SK-N-SH (cell line): ENCODE measurements at regions not wholly inside any gene's neighbourhood (a gene's known extent, or its start where the extent isn't known, plus 50 kb on each side); places are given as distances from the start of the nearest gene placed in this dataset.

Source experiments
- CTCF ChIA-PET: fragments of 300-600, 350-600 bp; formaldehyde crosslinking; extraction: SDS; loops from one replicate; lab custom pipeline; 2021; lab: Yijun Ruan, JAX
- POLR2A ChIA-PET: fragments of 350-600 bp; sonication (Branson Sonifier 250); formaldehyde crosslinking; extraction: SDS; loops from one replicate; lab custom pipeline; 2020; ENCODE audit warnings: antibody characterized with exemption, inconsistent platforms; lab: Yijun Ruan, JAX
- DNase-seq: peaks from one replicate; pipeline ENCODE4 v3.0.0; 2012
- H2AFZ ChIP-seq: fragments of 200-600 bp; sonication (generic); 2 replicates; pipeline ENCODE4 v1.8.1; 2016; ENCODE audit warnings: antibody characterized with exemption, mild to moderate bottlenecking, low read depth
- H3F3A ChIP-seq: fragments of 200-600 bp; sonication (generic); replicated peaks from 2 replicates; pipeline ENCODE3; 2016; ENCODE audit warnings: antibody characterized with exemption, mild to moderate bottlenecking; ENCODE audit not compliant: insufficient read depth
- H3K27ac ChIP-seq, 2 experiments: fragments of 200-500 bp in 1 of 2; fragments of 200-600 bp in 1 of 2; sonication (Bioruptor generic) in 1 of 2; sonication (generic), shearing (Covaris generic) in 1 of 2; 2 replicates each; pipeline versions ENCODE4 v1.5.1 to v1.6.1; 2014 to 2016; ENCODE audit warnings: low read depth in 2 of 2, inconsistent platforms in 1 of 2, low read length in 1 of 2, mild to moderate bottlenecking in 1 of 2, mixed read lengths in 1 of 2
- H3K27me3 ChIP-seq: fragments of 200-600 bp; sonication (generic), shearing (Covaris generic); 2 replicates; pipeline ENCODE4 v1.6.1; 2016; ENCODE audit warnings: mixed run types; ENCODE audit not compliant: insufficient read depth
- H3K36me3 ChIP-seq, 2 experiments: fragments of 200-500 bp in 1 of 2; fragments of 200-600 bp in 1 of 2; sonication (Bioruptor generic) in 1 of 2; sonication (generic) in 1 of 2; replicated peaks in 1 of 2; 2 replicates each; pipeline versions ENCODE3 to v1.5.1; 2014 to 2016; ENCODE audit warnings: low read length in 1 of 2, mild to moderate bottlenecking in 1 of 2; ENCODE audit not compliant: insufficient read depth in 2 of 2, control insufficient read depth in 1 of 2
- H3K4me1 ChIP-seq, 2 experiments: fragments of 200-500 bp in 1 of 2; fragments of 200-600 bp in 1 of 2; sonication (Bioruptor generic) in 1 of 2; sonication (generic), shearing (Covaris generic) in 1 of 2; 2 replicates each; pipeline versions ENCODE4 v1.5.1 to v1.6.1; 2014 to 2016; ENCODE audit warnings: low read depth in 1 of 2, low read length in 1 of 2, mixed run types in 1 of 2; ENCODE audit not compliant: insufficient read depth in 2 of 2, control insufficient read depth in 1 of 2
- H3K4me2 ChIP-seq: fragments of 200-600 bp; sonication (generic), shearing (Covaris generic); 2 replicates; pipeline ENCODE4 v1.6.1; 2017; ENCODE audit warnings: mixed run types
- H3K4me3 ChIP-seq, 2 experiments: fragments of 200-500 bp in 1 of 2; fragments of 200-600 bp in 1 of 2; sonication (Bioruptor generic) in 1 of 2; sonication (generic), shearing (Covaris generic) in 1 of 2; 2 replicates each; pipeline versions ENCODE4 v1.5.1 to v1.8.1; 2014 to 2016; ENCODE audit warnings: low read depth in 2 of 2, inconsistent platforms in 1 of 2, low read length in 1 of 2, mild to moderate bottlenecking in 1 of 2, mixed read lengths in 1 of 2, moderate library complexity in 1 of 2
- H3K79me2 ChIP-seq: fragments of 200-600 bp; sonication (generic); 2 replicates; pipeline ENCODE4 v1.8.1; 2017; ENCODE audit warnings: mild to moderate bottlenecking; ENCODE audit not compliant: insufficient read depth
- H3K9ac ChIP-seq: fragments of 200-600 bp; sonication (generic); 2 replicates; pipeline ENCODE4 v1.6.1; 2017; ENCODE audit warnings: mixed run types
- H3K9me2 ChIP-seq: fragments of 200-600 bp; sonication (generic); 2 replicates; pipeline ENCODE4 v1.6.1; 2017; ENCODE audit warnings: mixed run types
- H3K9me3 ChIP-seq: fragments of 200-600 bp; sonication (generic); 2 replicates; pipeline ENCODE4 v1.6.1; 2017; ENCODE audit warnings: mixed run types, mild to moderate bottlenecking, moderate library complexity
- H4K20me1 ChIP-seq: fragments of 200-600 bp; sonication (generic); 2 replicates; pipeline ENCODE4 v1.6.1; 2017; ENCODE audit warnings: mild to moderate bottlenecking, mixed run types; ENCODE audit not compliant: insufficient read depth
- NFIC ChIP-seq: IDR thresholded peaks from 2 replicates; pipeline ENCODE4 v1.4.0; 2012; ENCODE audit warnings: borderline replicate concordance
- RAD21 ChIP-seq: IDR thresholded peaks from 2 replicates; pipeline ENCODE4 v1.6.1; 2012; ENCODE audit warnings: mild to moderate bottlenecking, low read length
- RXRA ChIP-seq: IDR thresholded peaks from 2 replicates; pipeline ENCODE4 v1.4.0; 2012; ENCODE audit warnings: low read depth, mild to moderate bottlenecking, borderline replicate concordance
- SMC3 ChIP-seq: IDR thresholded peaks from 2 replicates; pipeline ENCODE4 v1.6.1; 2012; ENCODE audit warnings: low read depth, low read length, improper control_type of control experiment
- TAF1 ChIP-seq: IDR thresholded peaks from 2 replicates; pipeline ENCODE4 v1.6.1; 2012; ENCODE audit warnings: low read depth, mild to moderate bottlenecking, low read length, moderate library complexity, borderline replicate concordance
- USF1 ChIP-seq: IDR thresholded peaks from 2 replicates; pipeline ENCODE4 v1.4.0; 2012; ENCODE audit warnings: low read depth, borderline replicate concordance
- YY1 ChIP-seq: IDR thresholded peaks from 2 replicates; pipeline ENCODE4 v1.4.0; 2012; ENCODE audit warnings: low read depth, mild to moderate bottlenecking
- WGBS: methylation state at CpG from one replicate; pipeline ENCODE4 v1.1.6; 2017; ENCODE audit warnings: low lambda C conversion rate; 5-methylcytosine and 5-hydroxymethylcytosine counted together
- TF ChIP-seq, protein P1 (sequence below): IDR thresholded peaks from 2 replicates; pipeline ENCODE4 v1.6.1; 2012; ENCODE audit warnings: mild to moderate bottlenecking, low read depth, low read length, moderate library complexity
- TF ChIP-seq, protein P2 (sequence below): fragments of 200-600 bp; sonication (generic); IDR thresholded peaks from 2 replicates; pipeline ENCODE4 v1.6.1; 2017; ENCODE audit warnings: antibody characterized with exemption, mild to moderate bottlenecking, moderate library complexity

- POLR2A ChIA-PET: no interaction called here
- no peak overlapping the region for H3K9ac ChIP-seq
These were observed 1182.8 kb downstream of the SORCS1 start for GRCh38 chr10:105981679-105982078.

DNA sequence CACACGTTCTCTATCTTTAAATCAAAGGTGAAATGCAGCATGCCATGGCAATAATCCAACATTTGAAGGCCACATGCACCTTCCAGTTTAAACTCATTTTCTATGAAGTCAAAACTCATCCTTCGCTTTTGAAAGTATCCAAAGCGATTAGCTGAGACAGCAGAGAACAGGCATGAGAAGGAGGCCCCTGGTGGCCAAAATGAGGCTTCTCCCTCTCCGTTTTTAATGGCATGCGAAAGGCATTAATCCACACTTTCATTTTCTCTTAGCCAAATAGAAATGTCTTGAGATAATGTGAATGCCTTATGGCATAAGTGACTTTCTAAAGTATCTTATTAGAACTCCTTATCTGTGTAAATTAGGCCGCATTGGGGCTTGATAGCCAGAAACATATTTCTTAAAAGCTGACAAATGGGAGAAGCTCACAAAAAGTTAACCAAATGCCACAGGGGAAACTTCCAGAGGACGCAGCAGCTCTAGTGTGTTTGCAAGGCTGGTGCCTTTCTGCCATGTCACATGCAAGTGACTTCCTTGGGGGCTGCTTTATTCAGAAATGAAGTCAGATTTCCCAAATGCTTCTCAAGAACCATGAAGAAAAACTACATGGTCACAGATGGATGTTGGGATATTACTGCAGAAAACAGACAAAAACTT, 1189.6 kb downstream of the SORCS1 start:
- WGBS: 26% methylated on average over 7 of the region's 7 CpGs
- H3K4me2 ChIP-seq: no peak overlapping the region

More at GRCh38 chr10:105981679-105982078, 1182.8 kb downstream of the SORCS1 start:
- H3K36me3 ChIP-seq: no peaks in the 10 kb centered on the region
- H3K27ac ChIP-seq: no peak overlapping the region
- no peak overlapping the region for H2AFZ ChIP-seq
- CTCF ChIA-PET: no interaction called here
- H3K79me2 ChIP-seq: no peaks in the 10 kb centered on the region
- DNase-seq: no peak
- H3K4me3 ChIP-seq: no peak overlapping the region
- no peaks in the 10 kb centered on the region for H3K9me2 ChIP-seq
- no peaks in the 10 kb centered on the region for H4K20me1 ChIP-seq
- no peaks in the 10 kb centered on the region; a peak in 1 of 4 replicates for H3K4me1 ChIP-seq
- no peak overlapping the region for H3K4me2 ChIP-seq
- H3F3A ChIP-seq: no peaks in the 10 kb centered on the region
- no peaks in the 10 kb centered on the region for H3K27me3 ChIP-seq
- H3K9me3 ChIP-seq: no peaks in the 10 kb centered on the region
- TF ChIP-seq TAF1 (no peak), NFIC (no peak), RXRA (no peak), USF1 (no peak), SMC3 (no peak), YY1 (no peak)
- TF ChIP-seq, protein P1, sequence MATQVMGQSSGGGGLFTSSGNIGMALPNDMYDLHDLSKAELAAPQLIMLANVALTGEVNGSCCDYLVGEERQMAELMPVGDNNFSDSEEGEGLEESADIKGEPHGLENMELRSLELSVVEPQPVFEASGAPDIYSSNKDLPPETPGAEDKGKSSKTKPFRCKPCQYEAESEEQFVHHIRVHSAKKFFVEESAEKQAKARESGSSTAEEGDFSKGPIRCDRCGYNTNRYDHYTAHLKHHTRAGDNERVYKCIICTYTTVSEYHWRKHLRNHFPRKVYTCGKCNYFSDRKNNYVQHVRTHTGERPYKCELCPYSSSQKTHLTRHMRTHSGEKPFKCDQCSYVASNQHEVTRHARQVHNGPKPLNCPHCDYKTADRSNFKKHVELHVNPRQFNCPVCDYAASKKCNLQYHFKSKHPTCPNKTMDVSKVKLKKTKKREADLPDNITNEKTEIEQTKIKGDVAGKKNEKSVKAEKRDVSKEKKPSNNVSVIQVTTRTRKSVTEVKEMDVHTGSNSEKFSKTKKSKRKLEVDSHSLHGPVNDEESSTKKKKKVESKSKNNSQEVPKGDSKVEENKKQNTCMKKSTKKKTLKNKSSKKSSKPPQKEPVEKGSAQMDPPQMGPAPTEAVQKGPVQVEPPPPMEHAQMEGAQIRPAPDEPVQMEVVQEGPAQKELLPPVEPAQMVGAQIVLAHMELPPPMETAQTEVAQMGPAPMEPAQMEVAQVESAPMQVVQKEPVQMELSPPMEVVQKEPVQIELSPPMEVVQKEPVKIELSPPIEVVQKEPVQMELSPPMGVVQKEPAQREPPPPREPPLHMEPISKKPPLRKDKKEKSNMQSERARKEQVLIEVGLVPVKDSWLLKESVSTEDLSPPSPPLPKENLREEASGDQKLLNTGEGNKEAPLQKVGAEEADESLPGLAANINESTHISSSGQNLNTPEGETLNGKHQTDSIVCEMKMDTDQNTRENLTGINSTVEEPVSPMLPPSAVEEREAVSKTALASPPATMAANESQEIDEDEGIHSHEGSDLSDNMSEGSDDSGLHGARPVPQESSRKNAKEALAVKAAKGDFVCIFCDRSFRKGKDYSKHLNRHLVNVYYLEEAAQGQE: no peak
- WGBS: 14% methylated on average over 2 of the region's 2 CpGs

More for the DNA sequence above, 1189.6 kb downstream of the SORCS1 start:
- no peak overlapping the region for H2AFZ ChIP-seq
- no peaks in the 10 kb centered on the region for H3K36me3 ChIP-seq
- H3K4me1 ChIP-seq: peaks cover 0 to 8% of the 10 kb centered on the region in 2 experiments; a peak in 1 of 4 replicates
- H3K79me2 ChIP-seq: no peaks in the 10 kb centered on the region
- POLR2A ChIA-PET: no interaction called here
- H3K27ac ChIP-seq: no peak overlapping the region
- H3K9me2 ChIP-seq: no peaks in the 10 kb centered on the region
- H3K27me3 ChIP-seq: no peaks in the 10 kb centered on the region
- no peaks in the 10 kb centered on the region for H4K20me1 ChIP-seq
- no peaks in the 10 kb centered on the region for H3K9me3 ChIP-seq
- CTCF ChIA-PET: interaction anchor here (0.8 to 2.0 kb wide), 17 partner anchors 9 to 378 kb away, joined by 3 to 7 read pairs (median 3); no protein-coding TSS in a partner anchor
- no peak for DNase-seq
- H3F3A ChIP-seq: no peaks in the 10 kb centered on the region
- peak overlapping the region in 1 of 2 experiments; percentile 42; a peak in 1 of 4 replicates for H3K4me3 ChIP-seq
- TF ChIP-seq, protein P2, sequence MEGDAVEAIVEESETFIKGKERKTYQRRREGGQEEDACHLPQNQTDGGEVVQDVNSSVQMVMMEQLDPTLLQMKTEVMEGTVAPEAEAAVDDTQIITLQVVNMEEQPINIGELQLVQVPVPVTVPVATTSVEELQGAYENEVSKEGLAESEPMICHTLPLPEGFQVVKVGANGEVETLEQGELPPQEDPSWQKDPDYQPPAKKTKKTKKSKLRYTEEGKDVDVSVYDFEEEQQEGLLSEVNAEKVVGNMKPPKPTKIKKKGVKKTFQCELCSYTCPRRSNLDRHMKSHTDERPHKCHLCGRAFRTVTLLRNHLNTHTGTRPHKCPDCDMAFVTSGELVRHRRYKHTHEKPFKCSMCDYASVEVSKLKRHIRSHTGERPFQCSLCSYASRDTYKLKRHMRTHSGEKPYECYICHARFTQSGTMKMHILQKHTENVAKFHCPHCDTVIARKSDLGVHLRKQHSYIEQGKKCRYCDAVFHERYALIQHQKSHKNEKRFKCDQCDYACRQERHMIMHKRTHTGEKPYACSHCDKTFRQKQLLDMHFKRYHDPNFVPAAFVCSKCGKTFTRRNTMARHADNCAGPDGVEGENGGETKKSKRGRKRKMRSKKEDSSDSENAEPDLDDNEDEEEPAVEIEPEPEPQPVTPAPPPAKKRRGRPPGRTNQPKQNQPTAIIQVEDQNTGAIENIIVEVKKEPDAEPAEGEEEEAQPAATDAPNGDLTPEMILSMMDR: peak; percentile 20; the same call in 1 of the 2 replicates
- peak; percentile 39; the same call in 1 of the 2 replicates for TF ChIP-seq RAD21
- no peak for TF ChIP-seq NFIC
- no peak overlapping the region for H3K9ac ChIP-seq
